Liver (tissue), 3 donors: ENCODE measurements at regions not wholly inside any gene's neighbourhood (a gene's known extent, or its start where the extent isn't known, plus 50 kb on each side); places are given as distances from the start of the nearest gene placed in this dataset.

ENCODE experiments used
- EGR1 ChIP-seq, 2 donors: IDR thresholded peaks; 2 replicates each; pipeline ENCODE4 v1.6.1; 2016 to 2018; ENCODE audit warnings: antibody characterized with exemption in 2 of 2, low read depth in 2 of 2
- FOXA1 ChIP-seq: IDR thresholded peaks from 2 replicates; pipeline ENCODE4 v1.6.1; 2016; ENCODE audit warnings: antibody characterized with exemption
- GABPA ChIP-seq, 2 donors: IDR thresholded peaks in 1 of 2; conservative IDR thresholded peaks in 1 of 2; 2 replicates each; pipeline ENCODE4 v1.6.1; 2016; ENCODE audit warnings: antibody characterized with exemption in 2 of 2, mild to moderate bottlenecking in 1 of 2, moderate library complexity in 1 of 2
- RAD21 ChIP-seq, 2 donors: IDR thresholded peaks; 2 replicates each; pipeline ENCODE4 v1.6.1; 2016; ENCODE audit warnings: antibody characterized with exemption in 2 of 2, mild to moderate bottlenecking in 2 of 2
- RXRA ChIP-seq, 2 donors: IDR thresholded peaks; 2 replicates each; pipeline ENCODE4 v1.6.1; 2017 to 2018; ENCODE audit warnings: antibody characterized with exemption in 2 of 2, mild to moderate bottlenecking in 1 of 2
- YY1 ChIP-seq: IDR thresholded peaks from 2 replicates; pipeline ENCODE4 v1.6.1; 2016; ENCODE audit warnings: antibody characterized with exemption, mild to moderate bottlenecking
- TF ChIP-seq, protein P1 (sequence below): fragments of 150-350 bp; IDR thresholded peaks from 2 replicates; pipeline ENCODE4 v1.5.1; 2017; ENCODE audit warnings: improper control_type of control experiment, low read depth, low read length; ENCODE audit not compliant: missing input control
- TF ChIP-seq, protein P2 (sequence below): IDR thresholded peaks from 2 replicates; pipeline ENCODE4 v1.6.1; 2016; ENCODE audit warnings: antibody characterized with exemption
- TF ChIP-seq, protein P3 (sequence below): IDR thresholded peaks from 2 replicates; pipeline ENCODE4 v1.6.1; 2016; ENCODE audit warnings: antibody characterized with exemption
- donor health status: healthy.
- donor health status: healthy.

DNA sequence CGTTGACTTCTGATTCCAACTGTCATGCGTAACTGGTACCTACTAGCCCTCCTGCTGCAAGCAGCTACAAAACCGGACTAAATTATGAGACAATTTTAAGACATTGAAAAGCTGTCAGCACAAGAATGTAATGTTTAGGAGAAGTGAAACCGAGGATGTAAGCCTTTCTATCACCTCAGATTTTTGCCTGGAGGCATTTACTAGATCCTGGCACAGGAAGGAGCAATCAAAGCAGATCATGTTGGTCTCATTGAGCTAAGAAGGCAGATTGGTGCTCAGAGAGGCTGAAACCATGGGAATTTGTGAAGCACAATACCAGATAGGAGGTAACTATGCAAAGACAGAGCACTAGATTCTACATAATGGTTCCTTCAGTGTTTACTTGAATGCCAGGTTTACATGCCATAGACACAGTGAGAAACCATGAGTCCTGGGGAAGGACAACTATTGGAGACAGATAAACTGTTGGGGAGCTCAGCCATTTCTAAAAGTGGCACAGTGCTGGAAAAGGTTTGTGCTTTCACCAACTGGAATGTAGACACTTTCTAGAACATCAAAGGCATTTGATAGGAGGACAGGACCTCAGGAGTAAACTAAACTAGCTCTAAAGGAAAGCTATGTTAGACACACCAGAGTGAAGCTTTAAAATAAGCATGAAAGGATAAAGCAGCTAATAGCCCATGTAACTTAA is 179.4 kb downstream of the LYPLAL1 start:
- TF ChIP-seq, protein P1, sequence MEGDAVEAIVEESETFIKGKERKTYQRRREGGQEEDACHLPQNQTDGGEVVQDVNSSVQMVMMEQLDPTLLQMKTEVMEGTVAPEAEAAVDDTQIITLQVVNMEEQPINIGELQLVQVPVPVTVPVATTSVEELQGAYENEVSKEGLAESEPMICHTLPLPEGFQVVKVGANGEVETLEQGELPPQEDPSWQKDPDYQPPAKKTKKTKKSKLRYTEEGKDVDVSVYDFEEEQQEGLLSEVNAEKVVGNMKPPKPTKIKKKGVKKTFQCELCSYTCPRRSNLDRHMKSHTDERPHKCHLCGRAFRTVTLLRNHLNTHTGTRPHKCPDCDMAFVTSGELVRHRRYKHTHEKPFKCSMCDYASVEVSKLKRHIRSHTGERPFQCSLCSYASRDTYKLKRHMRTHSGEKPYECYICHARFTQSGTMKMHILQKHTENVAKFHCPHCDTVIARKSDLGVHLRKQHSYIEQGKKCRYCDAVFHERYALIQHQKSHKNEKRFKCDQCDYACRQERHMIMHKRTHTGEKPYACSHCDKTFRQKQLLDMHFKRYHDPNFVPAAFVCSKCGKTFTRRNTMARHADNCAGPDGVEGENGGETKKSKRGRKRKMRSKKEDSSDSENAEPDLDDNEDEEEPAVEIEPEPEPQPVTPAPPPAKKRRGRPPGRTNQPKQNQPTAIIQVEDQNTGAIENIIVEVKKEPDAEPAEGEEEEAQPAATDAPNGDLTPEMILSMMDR = no peak
- TF ChIP-seq GABPA (IDR thresholded peaks at IDR 0.05 in 1 of 2, conservative IDR thresholded peaks at IDR 0.05 in 1 of 2) (no peak), RXRA (IDR thresholded peaks at IDR 0.05) (no peak), EGR1 (IDR thresholded peaks at IDR 0.05; ENCODE audit: low read depth in 2 of 2) (no peak), FOXA1 (no peak), RAD21 (IDR thresholded peaks at IDR 0.05) (no peak), YY1 (no peak)
- TF ChIP-seq, protein P2, sequence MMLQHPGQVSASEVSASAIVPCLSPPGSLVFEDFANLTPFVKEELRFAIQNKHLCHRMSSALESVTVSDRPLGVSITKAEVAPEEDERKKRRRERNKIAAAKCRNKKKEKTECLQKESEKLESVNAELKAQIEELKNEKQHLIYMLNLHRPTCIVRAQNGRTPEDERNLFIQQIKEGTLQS = no peak
- TF ChIP-seq, protein P3, sequence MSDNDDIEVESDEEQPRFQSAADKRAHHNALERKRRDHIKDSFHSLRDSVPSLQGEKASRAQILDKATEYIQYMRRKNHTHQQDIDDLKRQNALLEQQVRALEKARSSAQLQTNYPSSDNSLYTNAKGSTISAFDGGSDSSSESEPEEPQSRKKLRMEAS = no peak
